HEK293T (cell line): ENCODE measurements at regions not wholly inside any gene's neighbourhood (a gene's known extent, or its start where the extent isn't known, plus 50 kb on each side); places are given as distances from the start of the nearest gene placed in this dataset.

ENCODE experiments used
- CTCF ChIA-PET: fragments of 350-600 bp; formaldehyde crosslinking; extraction: SDS; loops from one replicate; lab custom pipeline; 2021; ENCODE audit warnings: antibody characterized with exemption, inconsistent platforms; lab: Yijun Ruan, JAX
- POLR2A ChIA-PET: fragments of 350-600 bp; formaldehyde crosslinking; extraction: SDS; loops from one replicate; lab custom pipeline; 2020; ENCODE audit warnings: antibody characterized with exemption, inconsistent platforms; lab: Yijun Ruan, JAX
- DNase-seq: peaks from one replicate; pipeline ENCODE4 v3.0.0; 2012; ENCODE audit warnings: mixed read lengths; ENCODE audit errors: extremely low spot score
- ARNT ChIP-seq: fragments of 450-650 bp; IDR thresholded peaks from 2 replicates; pipeline ENCODE4 v1.6.1; 2017; ENCODE audit warnings: mild to moderate bottlenecking
- BHLHE40 ChIP-seq: fragments of 450-650 bp; IDR thresholded peaks from 2 replicates; pipeline ENCODE4 v1.6.1; 2016; ENCODE audit warnings: mild to moderate bottlenecking, moderate library complexity, borderline replicate concordance
- CTBP1 ChIP-seq: fragments of 450-650 bp; IDR thresholded peaks from 2 replicates; pipeline ENCODE4 v1.6.1; 2016; ENCODE audit warnings: borderline replicate concordance
- ELF4 ChIP-seq: fragments of 450-650 bp; IDR thresholded peaks from 2 replicates; pipeline ENCODE4 v1.6.1; 2017; ENCODE audit warnings: antibody characterized with exemption
- FOXA1 ChIP-seq: fragments of 450-650 bp; IDR thresholded peaks from 2 replicates; pipeline ENCODE4 v1.6.1; 2016; ENCODE audit warnings: mild to moderate bottlenecking
- FOXK2 ChIP-seq: fragments of 450-650 bp; IDR thresholded peaks from 2 replicates; pipeline ENCODE4 v1.6.1; 2016; ENCODE audit warnings: mild to moderate bottlenecking
- FOXM1 ChIP-seq: fragments of 450-650 bp; IDR thresholded peaks from 2 replicates; pipeline ENCODE4 v1.6.1; 2017; ENCODE audit warnings: mild to moderate bottlenecking, borderline replicate concordance
- HDGF ChIP-seq: fragments of 450-650 bp; IDR thresholded peaks from 2 replicates; pipeline ENCODE4 v1.6.1; 2017; ENCODE audit warnings: antibody characterized with exemption, borderline replicate concordance
- L3MBTL2 ChIP-seq: fragments of 450-650 bp; conservative IDR thresholded peaks from 2 replicates; pipeline ENCODE4 v1.6.1; 2016; ENCODE audit warnings: mild to moderate bottlenecking
- LEF1 ChIP-seq: fragments of 450-650 bp; IDR thresholded peaks from 2 replicates; pipeline ENCODE4 v1.6.1; 2017; ENCODE audit warnings: mild to moderate bottlenecking, borderline replicate concordance
- NFRKB ChIP-seq: fragments of 450-650 bp; IDR thresholded peaks from 2 replicates; pipeline ENCODE4 v1.6.1; 2016; ENCODE audit warnings: mild to moderate bottlenecking, moderate library complexity
- SP1 ChIP-seq: fragments of 450-650 bp; IDR thresholded peaks from 2 replicates; pipeline ENCODE4 v1.6.1; 2017
- SUZ12 ChIP-seq: fragments of 450-650 bp; IDR thresholded peaks from 2 replicates; pipeline ENCODE4 v1.6.1; 2016; ENCODE audit warnings: mild to moderate bottlenecking
- TARDBP ChIP-seq: fragments of 450-650 bp; IDR thresholded peaks from 2 replicates; pipeline ENCODE4 v1.6.1; 2016
- ZNF384 ChIP-seq: fragments of 450-650 bp; IDR thresholded peaks from 2 replicates; pipeline ENCODE4 v1.6.1; 2016
- TF ChIP-seq, protein P1 (sequence below): fragments of 450-650 bp; IDR thresholded peaks from 2 replicates; pipeline ENCODE4 v1.6.1; 2016

- CTCF ChIA-PET = interaction anchor here (0.9 kb wide), 1 partner anchor 88 kb away, joined by 3 read pairs; no protein-coding TSS in a partner anchor
- POLR2A ChIA-PET = interaction anchor here (1.3 kb wide), 1 partner anchor 17 kb away, joined by 4 read pairs; no protein-coding TSS in a partner anchor
- no peak for TF ChIP-seq ARNT
- DNase-seq = no peak
Observed at GRCh38 chr10:124296121-124296812, 122.5 kb downstream of the OAT start.

DNA sequence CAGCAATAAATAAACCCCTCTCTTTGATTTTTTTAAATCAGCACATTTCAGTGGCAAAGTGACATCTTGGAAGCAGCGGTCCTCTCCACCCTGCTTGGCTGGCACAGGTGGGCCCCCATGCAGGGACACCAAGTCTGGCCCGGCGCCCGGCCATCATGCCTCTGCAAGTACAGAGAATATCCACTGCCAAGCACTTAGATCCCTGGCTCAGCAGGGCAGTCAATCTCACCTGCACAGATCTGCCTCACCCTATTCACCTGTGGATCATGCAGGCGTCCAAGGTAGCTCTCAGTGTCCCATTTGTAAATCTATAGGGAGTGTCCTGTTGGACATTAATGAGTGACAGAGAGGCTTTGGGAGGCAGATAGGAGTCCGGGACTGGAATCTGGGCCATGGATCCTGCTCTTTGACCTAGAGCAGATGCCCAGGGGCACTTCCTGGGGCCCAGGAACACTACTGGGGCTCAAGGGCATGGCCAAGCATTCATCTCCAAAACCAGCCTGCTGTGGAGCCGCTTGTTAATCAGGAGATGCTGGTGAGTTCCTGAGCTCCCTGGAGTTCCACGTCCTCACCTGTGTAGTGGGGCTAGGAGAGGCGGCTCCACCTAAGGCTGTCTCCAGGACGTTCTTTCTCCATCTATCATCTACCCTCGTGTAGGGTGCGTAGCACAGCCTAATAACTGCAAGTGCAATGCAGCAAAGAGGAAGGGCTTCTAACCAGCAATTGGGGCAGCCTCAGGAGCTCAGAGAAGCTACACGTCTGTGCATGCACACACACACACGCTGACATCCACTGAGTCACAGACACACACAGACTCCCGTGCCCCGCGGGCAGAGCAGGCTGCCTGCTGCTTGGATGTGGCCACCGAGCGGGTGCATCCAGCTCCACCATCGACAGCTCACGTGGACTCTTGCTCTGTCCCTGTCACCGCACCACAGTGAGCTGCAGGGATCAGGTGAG lies 123.6 kb downstream of the OAT start:
- ChIA-PET CTCF (no interaction called here), POLR2A (interaction anchor here (1.3 kb wide), 1 partner anchor 16 kb away, joined by 4 read pairs; no protein-coding TSS in a partner anchor)
- TF ChIP-seq FOXK2 (no peak), SUZ12 (no peak), FOXM1 (no peak), CTBP1 (no peak)
- no peak for DNase-seq

- TF ChIP-seq FOXA1 = no peak
- no peak for TF ChIP-seq L3MBTL2
- no peak for TF ChIP-seq FOXK2
- TF ChIP-seq HDGF = no peak
- no peak for TF ChIP-seq SUZ12
- TF ChIP-seq LEF1 = no peak
- TF ChIP-seq SP1 = no peak
- TF ChIP-seq ELF4 = no peak
- TF ChIP-seq CTBP1 = no peak
- no peak for TF ChIP-seq FOXM1
- TF ChIP-seq, protein P1, sequence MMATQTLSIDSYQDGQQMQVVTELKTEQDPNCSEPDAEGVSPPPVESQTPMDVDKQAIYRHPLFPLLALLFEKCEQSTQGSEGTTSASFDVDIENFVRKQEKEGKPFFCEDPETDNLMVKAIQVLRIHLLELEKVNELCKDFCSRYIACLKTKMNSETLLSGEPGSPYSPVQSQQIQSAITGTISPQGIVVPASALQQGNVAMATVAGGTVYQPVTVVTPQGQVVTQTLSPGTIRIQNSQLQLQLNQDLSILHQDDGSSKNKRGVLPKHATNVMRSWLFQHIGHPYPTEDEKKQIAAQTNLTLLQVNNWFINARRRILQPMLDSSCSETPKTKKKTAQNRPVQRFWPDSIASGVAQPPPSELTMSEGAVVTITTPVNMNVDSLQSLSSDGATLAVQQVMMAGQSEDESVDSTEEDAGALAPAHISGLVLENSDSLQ = no peak
- no peak for DNase-seq
- POLR2A ChIA-PET = no interaction called here
- CTCF ChIA-PET = no interaction called here
Observed at GRCh38 chr10:124293616-124294449, 124.9 kb downstream of the OAT start.

- POLR2A ChIA-PET = no interaction called here
- TF ChIP-seq LEF1 (no peak), HDGF (no peak), FOXA1 (no peak), ELF4 (no peak), FOXK2 (no peak), SUZ12 (no peak), BHLHE40 (no peak), L3MBTL2 (no peak), ZNF384 (no peak), NFRKB (no peak), TARDBP (no peak), ARNT (no peak), SP1 (no peak), FOXM1 (no peak)
- TF ChIP-seq, protein P1 = no peak
- no peak for DNase-seq
- CTCF ChIA-PET = no interaction called here
Observed at GRCh38 chr10:124292911-124293615, 125.7 kb downstream of the OAT start.

GRCh38 chr10:124291001-124291701 lies 127.6 kb downstream of the OAT start:
- ChIA-PET POLR2A (no interaction called here), CTCF (interaction anchor here (0.5 kb wide), 1 partner anchor 71 kb away, joined by 5 read pairs; no protein-coding TSS in a partner anchor)
- no peak for DNase-seq
- TF ChIP-seq HDGF = no peak
